RPMI8226 (cell line): ENCODE measurements at regions not wholly inside any gene's neighbourhood (a gene's known extent, or its start where the extent isn't known, plus 50 kb on each side); places are given as distances from the start of the nearest gene placed in this dataset.
A peak's percentile ranks its signal among the peaks of the same experiment; 100 is the strongest.

Experiments
- DNase-seq: peaks from one replicate; pipeline ENCODE4 v3.0.0-alpha.2; 2015

DNA sequence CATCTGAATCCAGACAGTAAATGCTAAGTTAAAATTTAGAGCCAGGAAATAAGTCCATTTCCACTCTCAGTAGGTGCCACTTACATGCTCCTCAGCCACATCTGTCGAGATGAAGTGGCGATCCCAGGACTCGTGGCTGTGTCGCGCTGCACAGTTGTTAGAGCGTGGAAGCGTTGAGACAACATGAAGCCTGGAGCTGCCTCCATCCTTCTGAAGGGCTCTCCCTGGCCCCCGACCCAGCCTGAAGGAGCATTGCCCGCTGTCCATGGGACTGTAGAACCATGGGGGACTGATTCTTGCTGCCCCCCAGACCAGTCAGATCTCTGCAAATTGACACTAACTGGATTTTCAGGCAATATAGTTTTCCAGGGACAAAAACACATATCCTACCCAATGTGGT, 58.9 kb downstream of the IRX1 start:
- no peak for DNase-seq

DNA sequence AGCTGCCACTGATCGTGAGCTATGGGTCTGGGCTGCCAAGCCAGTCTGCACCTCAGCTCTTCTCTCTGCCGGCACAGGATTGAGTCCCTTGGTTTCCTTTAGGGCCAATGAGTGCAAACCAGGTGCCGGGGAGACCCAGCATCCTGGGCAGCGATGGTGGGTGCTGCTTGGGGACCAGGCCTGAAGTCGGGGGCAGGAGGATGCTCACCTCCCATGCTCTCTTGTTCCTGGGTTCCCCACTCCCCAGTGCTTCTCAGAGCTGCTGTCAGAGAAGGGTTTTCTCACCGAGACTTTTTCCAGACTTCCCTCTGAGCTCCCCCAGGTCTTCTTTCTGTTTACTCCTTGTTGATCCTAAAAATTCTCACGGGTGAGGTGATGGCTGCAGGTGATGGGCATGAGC, 61.2 kb downstream of the IRX1 start:
- DNase-seq: no peak

DNA sequence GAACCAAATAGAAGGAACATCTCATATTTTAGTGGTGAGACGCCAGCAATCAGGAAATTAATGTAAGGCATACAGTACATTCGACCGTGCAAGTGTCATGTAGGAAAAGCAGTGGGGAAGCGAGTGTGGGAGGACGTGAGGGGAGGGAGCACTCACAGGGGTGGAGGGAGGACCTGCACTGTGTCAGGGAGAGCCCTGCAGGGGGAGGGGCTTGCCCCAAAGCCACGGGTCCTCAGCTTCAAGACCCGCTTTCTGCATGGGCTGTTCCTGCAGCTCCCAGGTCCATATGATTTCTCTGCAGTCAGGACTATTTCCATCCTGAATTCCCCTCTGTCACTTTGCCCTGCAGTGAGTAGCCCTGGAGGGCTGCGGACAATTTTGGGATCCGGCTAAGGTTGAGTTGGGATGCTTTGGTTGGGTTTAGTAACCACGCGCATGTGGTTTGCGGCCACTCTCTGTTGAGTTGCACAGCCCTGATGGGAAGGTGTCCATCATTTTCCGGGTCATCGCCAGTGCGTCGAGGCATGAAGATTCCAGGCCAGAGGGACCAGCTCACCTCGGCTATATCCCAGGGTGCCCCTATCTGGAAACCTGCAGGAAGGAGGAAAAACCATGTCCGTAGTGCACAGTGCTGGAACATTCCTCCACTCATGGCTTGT, 61.9 kb downstream of the IRX1 start:
- no peak for DNase-seq

DNA sequence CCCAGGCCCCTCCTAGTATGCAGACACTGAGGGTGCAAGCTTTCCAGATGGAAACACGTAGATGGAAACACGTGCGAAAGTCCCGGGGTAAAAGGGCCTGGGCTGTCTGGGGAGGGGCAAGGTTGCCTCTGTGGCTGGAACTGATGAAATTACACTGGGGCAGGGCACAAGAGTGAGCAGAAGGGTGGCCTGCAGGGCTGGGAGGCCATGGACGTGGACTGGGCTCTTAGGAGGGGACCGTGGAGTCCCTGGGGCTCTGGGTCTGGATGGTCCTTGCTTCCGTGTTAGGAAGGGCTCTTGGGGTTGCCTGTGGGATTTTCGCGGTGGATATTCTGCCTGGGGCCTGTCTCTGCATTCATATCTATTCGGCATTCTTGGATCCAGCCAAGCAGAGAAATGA, 63.3 kb downstream of the IRX1 start:
- DNase-seq: no peak

DNA sequence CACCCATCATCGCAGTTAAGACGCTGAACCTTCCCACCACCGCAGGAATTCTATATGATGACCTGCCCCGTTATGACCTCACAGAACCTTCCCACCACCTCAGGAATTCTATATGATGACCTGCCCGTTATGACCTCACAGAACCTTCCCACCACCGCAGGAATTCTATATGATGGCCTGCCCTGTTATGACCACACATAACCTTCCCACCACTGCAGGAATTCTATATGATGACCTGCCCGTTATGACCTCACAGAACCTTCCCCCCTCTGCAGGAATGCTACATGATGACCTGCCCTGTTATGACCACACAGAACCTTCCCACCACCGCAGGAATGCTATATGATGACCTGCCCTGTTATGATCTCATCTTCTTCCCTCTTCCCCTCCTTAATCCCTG, 64.3 kb downstream of the IRX1 start:
- no peak for DNase-seq

- no peak for DNase-seq
Measured at GRCh38 chr5:3660630-3661029, 65.0 kb downstream of the IRX1 start.

- peak; percentile 76 for DNase-seq
Measured at GRCh38 chr5:3661755-3662296, 66.2 kb downstream of the IRX1 start.

GRCh38 chr5:3662344-3662743, 66.7 kb downstream of the IRX1 start:
- DNase-seq: no peak

DNA sequence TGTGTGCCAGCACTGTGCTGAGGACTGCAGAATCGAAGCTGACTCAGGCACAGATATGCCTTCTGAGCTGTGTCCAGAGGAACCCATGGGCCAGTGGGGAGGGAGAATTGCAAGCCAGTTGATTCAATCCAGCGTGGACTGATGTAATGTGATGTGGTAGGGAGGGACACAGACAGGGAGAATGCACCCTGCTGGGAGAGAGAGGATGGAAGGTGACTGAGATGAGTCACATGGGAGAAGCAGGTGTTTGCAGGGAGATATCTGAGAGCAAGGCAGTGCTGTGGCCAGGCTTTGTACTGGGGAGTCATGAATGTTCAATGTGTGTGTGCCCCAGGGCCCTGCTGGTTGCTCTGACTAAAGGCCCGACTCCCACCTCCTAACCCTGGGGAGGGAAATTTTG, 75.7 kb downstream of the IRX1 start:
- DNase-seq: no peak

- DNase-seq: no peak
Measured at GRCh38 chr5:3678801-3679200, 83.2 kb downstream of the IRX1 start.

DNA sequence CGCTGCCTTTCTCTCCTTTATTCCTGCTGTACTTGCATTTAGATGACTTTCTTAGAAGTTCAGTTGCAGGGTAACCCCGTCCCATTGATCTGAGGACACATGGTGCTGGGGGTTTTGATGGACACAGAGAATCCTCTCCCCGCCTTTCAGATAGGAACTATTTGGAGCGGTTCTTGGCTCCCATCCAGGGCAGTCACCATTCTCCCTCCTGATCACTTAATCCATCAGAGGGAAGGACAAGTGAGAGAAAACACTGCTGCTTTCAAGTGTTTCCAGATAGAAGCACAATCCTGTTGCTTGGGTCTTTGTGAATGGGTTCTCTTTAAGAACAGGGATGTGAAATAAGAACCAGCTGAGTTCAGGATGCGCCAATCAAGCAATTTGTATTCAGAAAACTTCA, 85.2 kb downstream of the IRX1 start:
- DNase-seq: no peak

DNA sequence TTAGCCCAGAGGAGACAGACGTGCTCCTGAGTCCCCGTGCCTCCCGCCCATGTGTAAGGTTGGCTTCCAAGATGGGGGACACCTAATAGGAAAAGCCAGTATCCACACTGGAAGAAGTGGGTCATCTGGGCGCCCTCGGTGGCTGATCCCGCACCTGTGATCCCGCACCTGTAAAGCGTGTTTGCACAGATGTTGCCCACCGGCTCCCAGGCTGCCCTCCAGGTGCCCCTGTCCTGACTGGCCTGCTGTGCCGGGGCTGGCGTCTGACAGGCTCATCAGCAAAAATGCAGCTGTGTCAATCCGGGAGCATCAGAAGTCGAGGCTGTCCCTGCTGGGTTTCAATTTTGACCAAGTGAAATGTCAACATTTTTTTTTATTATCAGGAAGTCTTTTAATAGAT, 88.5 kb downstream of the IRX1 start:
- DNase-seq: peak; percentile 95

DNA sequence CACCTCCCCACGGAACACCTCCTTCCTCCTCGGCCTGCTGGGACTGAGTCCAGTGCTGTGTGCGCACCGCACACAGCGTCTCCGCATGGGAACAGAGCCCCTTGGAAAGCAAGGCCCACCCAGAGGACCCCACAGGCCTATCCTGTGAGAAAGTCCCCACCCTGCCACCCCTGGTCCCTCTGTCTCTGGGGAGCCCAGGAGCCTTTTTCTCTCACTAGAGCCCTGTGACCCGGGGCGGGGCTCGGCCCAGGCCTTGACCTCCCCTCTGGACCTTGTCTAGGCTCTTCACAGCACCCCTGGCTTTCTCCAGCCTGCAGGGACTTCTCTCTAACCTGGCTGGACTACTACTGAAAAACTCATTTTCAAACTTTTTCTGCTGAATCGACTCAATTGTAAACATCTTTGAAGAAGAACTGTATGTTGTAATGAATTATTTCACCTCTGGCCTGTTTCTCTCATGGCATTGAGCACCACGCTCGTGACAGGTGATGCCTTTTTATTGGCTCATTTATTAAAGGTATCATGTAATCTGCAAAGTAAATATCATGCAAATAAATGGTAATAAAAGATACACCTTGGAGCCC, 89.2 kb downstream of the IRX1 start:
- peak; percentile 31 for DNase-seq

- no peak for DNase-seq
Measured at GRCh38 chr5:3694819-3695218, 99.2 kb downstream of the IRX1 start.

GRCh38 chr5:3695818-3696217, 100.2 kb downstream of the IRX1 start:
- DNase-seq: no peak

GRCh38 chr5:3698412-3698811, 102.8 kb downstream of the IRX1 start:
- peak; percentile 78 for DNase-seq

DNA sequence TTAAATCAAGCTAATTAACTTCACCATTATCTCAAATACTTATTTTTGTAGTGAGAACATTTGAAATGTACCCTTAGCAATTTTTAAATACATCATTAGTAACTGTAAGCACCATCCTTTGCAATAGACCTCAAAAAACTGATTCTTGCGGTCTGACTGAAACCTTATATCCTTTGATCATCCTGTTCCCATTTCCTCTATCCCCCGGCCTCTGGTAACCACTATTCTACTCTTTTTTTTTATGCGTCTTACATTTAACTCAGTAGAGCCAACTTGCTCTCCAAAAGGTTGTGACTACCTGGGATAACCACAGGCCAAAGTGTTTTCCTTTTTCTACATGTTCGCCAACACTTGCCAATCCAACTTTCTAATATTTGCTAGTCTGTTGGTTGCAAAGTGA, 106.1 kb downstream of the IRX1 start:
- DNase-seq: peak; percentile 43

DNA sequence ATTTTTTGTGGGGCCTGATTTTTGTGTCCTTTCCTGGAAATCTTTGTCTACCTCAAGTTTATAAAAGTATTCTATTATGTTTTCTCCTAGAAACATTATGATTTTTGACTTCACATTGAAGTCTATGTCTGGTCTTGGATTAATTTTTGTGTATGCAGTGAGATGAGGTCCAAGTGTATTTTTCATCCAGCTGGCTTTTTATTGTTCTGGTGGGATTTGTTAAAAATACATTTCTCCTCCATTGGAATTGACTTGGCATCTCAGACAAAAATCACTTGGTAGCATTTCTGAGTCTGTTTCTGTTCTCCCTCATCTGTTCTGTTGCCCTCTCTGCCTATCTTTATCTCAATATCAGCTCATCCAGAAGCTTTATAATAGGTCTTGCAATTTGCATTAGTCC, 109.0 kb downstream of the IRX1 start:
- DNase-seq: no peak

GRCh38 chr5:3709068-3709716, 113.6 kb downstream of the IRX1 start:
- peak; percentile 83 for DNase-seq

DNA sequence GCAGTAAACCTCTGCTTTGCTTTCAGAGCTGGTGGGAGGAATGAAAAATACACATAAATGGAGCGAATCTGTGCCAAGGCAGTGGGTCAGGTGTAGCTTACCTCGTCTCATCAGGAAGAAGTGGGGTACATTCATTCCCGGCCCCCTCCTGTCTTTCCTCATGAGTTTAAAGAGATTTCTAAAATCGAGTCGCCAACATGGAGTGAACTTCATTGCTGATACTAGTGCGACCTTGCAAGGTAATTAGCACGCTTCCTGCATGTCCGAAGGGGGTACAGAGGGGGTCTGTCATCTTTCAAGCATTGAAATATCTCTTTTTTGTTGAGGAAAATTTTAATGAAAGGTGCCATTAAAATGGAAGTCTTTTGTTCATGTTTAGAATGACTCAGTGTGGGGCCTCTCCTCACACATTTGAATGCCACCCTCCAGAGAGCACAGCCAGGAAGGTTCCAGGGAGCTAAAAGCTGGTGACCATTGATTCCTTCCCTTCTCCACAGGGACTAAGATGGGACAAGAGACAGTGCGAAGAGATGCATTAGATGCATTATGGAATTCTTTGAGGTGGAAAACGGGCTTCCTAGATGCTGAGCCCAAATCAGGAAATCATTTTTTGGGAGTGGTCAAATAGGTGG, 114.2 kb downstream of the IRX1 start:
- DNase-seq: no peak

- DNase-seq: peak; percentile 41
Measured at GRCh38 chr5:3715062-3715461, 119.4 kb downstream of the IRX1 start.

DNA sequence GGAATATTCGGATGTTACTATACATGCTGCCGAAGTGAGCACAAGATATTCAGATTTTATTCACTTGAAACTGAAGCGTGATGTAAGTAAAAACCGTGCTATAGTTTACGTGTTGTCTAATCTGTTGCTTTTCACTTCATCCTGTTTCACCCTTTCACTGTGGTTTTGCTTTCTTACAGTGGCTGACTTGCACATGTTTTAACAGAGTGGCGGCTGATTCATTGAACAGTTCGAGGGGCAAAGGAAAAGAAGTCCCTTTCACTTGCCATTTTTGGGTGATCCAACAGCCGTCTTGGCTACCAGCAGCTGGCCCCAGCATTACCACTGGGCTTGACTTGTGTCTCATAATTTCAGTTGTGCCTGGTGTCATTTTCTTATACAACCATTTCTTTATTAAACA, 134.0 kb downstream of the IRX1 start:
- DNase-seq: no peak

DNA sequence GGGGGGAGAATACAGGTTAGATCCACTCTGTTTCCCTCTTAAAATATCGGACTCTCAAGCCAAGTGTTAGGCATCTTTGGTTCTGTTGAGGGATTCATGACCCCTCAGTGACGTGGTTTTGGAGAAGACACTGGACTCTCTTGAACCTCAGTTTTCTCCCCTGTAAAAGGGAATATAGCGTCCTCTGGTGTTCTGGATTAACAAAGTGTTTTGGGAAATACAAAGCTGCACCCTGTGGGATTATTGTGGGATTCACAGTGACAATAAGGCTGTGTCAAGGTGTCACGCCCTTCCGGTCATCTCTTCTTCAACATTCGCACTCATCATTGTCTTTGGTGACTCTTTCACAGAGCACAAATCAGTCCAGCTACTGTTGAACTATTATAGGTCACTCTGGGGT, 139.0 kb downstream of the IRX1 start:
- DNase-seq: no peak

- no peak for DNase-seq
Measured at GRCh38 chr5:3736466-3736865, 140.8 kb downstream of the IRX1 start.
